Stimulated activated CD8-positive, alpha-beta memory T cell treated with anti-CD3 and anti-CD28 coated beads, Interleukin-4, amount 100 ng/mL, for 4 hours (primary cell): ENCODE measurements at regions not wholly inside any gene's neighbourhood (a gene's known extent, or its start where the extent isn't known, plus 50 kb on each side); places are given as distances from the start of the nearest gene placed in this dataset.
"Not testable (repeated sequence)": the region's sequence is repeated elsewhere in the genome, so short reads cannot be mapped to it uniquely, and the experiment has no call there.

Experiments
- DNase-seq, 2 donors: peaks; one replicate each; pipeline ENCODE4 v3.0.0-alpha.2; 2020; ENCODE audit warnings: low read depth in 2 of 2, low spot score in 1 of 2

- DNase-seq: no peak
These were observed 151.8 kb downstream of the ZFP36L2 start for GRCh38 chr2:43074592-43075053.

GRCh38 chr2:43074052-43074451, 152.4 kb downstream of the ZFP36L2 start:
- no peak for DNase-seq

- no peak for DNase-seq
These were observed 153.0 kb downstream of the ZFP36L2 start for GRCh38 chr2:43073401-43073825.

DNA sequence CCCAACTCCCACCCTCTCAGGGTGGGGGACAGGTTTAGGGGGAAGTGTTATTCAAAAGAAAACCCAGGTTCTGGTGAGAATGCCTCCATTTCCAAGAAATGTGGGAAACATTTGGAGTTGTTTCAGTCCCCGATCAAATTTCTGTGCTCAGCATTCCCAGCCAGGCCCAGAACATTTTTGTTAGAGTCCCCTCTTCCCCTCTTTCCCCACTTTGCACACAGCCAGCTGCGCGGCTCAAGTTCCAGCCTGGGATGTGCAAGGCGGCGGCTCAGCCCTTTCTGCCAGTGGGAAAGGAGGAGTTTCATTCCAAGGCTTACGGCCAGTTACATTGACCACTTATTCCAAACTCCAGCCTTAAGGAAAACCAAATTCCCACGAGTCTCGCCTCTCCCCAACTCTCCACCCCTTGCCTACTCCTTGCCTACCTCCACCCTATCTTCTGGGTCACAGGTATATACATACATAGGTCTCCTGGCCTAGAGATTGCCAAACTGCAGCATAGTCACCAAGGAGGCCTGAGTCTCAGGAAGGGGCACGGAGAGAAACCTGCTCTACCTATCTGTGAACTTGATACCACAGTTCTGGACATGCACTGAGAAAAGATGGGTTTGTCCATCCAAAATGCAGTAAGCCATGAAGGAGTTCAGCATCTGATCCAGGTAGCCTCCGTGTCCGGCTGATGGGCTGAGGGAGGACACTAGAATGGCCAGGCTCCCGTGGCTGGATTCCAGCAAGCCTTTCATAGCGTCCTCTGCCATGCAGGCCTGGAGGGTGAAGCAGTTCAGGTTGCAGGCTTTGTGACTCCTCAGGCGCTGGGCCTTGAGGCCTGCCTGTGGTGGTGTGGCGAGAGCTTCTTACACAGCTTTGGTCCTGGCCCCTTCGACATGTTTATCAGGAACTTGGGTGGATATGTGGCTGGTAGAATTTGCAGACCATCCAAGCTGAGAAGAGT, 154.5 kb downstream of the ZFP36L2 start:
- DNase-seq: no peak

GRCh38 chr2:43070676-43071502, 155.5 kb downstream of the ZFP36L2 start:
- no peak for DNase-seq

GRCh38 chr2:43070030-43070429, 156.4 kb downstream of the ZFP36L2 start:
- no peak for DNase-seq

DNA sequence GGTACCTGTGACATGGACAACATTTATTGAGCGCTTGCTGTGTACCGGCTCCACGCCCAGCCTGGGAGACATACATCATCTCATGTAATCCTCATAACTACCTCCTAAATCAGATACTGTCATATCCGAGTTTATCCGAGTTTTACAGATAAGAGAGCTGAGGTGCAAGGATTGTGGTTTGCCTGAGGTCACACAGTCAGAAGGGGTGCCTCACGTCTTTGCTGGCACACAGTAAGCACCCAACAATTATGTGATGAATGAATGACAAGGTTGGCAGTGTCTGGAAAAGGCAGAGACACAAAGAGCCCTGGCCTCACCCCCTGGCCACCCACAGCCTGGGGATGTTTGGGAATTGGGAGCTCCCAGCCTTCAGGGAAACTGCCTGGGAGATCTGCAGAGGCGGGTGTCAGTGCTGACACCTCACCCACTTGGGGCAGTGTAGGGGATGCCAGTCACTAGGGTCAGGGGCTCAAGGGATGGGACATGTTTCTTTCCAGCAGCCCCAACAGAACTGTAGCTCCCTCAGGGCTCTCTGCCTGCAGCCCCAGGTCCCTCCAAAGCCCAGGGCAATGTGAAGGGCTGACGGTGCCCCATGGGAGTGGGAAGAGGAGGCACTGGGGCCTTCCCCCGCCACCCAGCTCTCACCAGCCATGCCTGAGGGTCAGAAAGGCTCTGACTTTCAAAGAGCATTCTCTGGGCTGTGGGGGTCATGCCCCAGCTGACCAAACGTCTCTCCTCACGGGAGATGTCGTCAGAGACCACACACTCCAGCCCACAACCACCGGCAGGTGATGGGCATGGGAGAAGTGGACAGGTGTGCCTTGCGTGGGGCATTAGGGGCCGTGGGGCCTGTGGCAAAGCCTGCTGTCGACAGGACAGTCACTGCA, 157.5 kb downstream of the ZFP36L2 start:
- DNase-seq: no peak

DNA sequence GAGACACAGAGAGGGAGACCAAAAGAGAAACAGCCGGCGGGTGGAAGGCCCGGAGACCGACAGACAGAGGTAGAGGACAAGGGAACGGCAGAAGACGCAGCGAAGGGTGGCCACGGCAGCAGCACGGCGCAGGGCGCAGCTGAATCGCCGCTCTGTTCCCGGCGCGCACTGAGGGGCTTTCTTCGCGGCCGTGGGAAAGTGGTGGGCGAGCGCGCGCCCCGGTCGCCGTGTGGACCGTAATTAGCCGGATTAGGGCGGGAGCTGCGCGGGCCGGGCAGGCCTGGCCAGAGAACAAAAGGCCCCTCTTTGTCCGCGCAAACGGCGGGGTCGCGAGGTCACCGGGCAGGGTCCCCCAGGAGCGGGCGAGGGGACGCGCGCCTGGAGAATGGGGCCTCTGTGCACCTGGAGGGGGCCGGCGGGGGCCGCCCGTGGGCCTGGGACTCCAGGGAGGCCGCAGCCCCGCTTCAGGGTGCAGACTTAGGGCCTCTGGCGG, 158.3 kb downstream of the ZFP36L2 start:
- no peak for DNase-seq

- DNase-seq: no peak
These were observed 159.0 kb downstream of the ZFP36L2 start for GRCh38 chr2:43067254-43068040.

DNA sequence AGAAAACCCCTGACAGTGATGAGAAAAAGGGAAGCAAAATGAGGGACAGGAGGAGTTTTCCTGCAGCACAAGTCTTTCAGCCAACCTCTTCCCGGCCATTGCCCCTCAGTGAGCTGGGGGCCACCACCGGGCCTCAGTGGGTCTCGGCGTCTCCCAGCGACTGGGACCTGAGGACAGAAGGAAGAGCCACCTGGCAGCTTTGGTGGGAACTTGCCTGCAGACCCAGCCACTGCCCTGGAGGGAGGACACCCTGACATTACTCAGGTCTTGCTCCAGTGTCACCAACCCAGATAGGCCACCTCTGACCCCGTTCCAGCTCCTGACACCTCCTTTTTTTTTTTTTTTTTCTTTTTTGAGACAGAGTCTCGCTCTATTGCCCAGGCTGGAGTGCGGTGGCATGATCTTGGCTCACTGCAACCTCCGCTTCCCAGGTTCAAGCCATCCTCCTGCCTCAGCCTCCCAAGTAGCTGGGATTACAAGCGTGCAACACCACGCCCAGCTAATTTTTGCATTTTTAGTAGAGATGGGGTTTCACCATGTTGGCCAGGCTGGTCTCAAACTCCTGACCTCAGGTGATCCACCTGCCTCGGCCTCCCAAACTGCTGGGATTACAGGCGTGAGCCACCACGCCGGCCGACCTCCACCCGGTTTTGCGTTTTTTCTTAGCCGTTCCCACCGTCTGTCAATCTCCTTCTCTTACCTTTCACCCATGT, 159.7 kb downstream of the ZFP36L2 start:
- not testable (repeated sequence) for DNase-seq

- no peak for DNase-seq
These were observed 160.5 kb downstream of the ZFP36L2 start for GRCh38 chr2:43065871-43066270.

- DNase-seq: no peak
These were observed 161.4 kb downstream of the ZFP36L2 start for GRCh38 chr2:43065036-43065435.

DNA sequence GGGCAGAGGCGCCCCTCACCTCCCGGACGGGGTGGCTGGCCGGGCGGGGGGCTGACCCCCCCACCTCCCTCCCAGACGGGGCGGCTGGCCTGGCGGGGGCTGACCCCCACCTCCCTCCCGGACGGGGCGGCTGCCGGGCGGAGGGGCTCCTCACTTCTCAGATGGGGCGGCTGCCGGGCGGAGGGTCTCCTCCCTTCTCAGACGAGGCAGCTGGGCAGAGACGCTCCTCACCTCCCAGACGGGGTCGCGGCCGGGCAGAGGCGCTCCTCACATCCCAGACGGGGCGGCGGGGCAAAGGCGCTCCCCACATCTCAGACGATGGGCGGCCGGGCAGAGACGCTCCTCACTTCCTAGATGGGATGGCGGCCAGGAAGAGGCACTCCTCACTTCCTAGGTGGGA, 163.3 kb downstream of the ZFP36L2 start:
- not testable (repeated sequence) for DNase-seq

- DNase-seq: no peak
These were observed 164.3 kb downstream of the ZFP36L2 start for GRCh38 chr2:43062058-43062457.

GRCh38 chr2:43060390-43061016, 165.9 kb downstream of the ZFP36L2 start:
- no peak for DNase-seq

DNA sequence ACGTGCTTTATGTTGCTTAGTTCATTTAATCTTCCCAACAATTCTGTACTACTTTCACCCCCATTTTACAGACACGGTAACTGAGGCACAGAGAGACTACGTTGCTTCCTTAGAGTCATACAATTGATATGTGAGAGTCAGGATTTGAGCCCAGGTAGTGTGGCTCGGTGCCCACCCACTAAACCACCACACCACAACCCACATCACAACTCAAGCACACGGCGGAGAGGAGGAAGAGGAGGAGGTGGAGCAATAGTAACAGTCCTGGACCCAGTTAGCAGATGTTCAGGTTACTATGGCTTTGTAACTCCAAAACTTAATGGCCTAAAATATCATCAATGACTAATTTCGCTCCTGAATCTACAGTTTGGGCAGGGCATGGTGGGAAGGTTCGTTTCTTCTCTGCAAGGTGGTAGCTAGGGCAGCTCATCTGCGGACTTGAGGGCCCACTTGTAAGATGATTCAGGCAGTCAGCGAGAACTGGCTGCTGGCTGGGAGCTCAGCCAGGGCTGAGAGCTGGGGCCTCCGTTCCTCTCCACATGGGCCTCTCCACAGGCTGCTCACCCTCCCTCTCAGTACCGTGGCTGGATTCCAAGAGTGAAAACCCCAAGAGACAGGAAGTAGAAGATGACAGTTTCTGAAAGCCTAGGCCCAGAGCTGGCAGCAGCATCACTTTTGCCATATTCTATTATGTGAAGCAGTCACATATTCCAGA, 167.1 kb downstream of the ZFP36L2 start:
- no peak for DNase-seq

DNA sequence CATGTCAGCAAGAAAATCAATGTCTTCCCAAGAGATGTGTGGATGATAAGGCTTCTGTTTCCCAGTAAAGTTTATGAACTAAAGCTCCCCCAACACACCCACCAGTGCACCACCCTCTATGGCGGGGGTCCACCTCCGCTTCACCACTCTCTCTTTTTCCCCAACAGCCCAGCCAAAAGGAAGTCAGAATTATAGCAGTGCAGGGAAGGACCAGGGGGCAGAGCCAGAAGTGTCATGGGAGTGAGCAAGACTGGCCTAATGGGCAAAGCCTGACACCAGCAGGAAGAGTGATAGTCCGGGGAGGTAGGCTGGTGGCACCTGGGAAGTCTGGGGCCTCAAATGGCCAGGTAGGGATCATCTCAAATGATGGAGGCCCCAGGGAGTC, 167.7 kb downstream of the ZFP36L2 start:
- no peak for DNase-seq
